NOMO-1 (cell line): ENCODE measurements at regions not wholly inside any gene's neighbourhood (a gene's known extent, or its start where the extent isn't known, plus 50 kb on each side); places are given as distances from the start of the nearest gene placed in this dataset.
"Not testable (repeated sequence)": the region's sequence is repeated elsewhere in the genome, so short reads cannot be mapped to it uniquely, and the experiment has no call there.

Source experiments
- DNase-seq, 2 experiments: peaks; one replicate each; lab custom pipeline; 2025; ENCODE audit not compliant: unreplicated experiment in 2 of 2; lab: John Stamatoyannopoulos, UW

DNA sequence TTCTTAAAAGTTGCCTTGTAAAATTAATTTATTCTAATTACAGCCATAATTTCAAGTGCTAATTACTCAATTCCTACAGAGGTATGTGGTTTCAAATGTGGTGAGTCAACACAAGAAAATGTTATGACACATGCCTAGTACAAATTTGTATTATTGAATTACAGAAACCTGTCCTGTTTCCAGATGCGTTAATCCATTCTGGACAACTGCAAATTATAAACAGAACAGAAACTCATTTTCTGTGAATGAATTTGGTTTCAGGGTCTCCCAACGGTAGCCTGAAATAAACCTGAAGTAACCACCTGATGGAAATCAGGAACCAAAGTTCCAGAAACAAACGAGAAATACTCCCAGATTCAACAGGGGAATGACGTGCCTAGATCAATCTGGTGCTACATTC lies 328.6 kb upstream of the F9 start:
- peak in 1 of 2 experiments; percentile 6 for DNase-seq

DNA sequence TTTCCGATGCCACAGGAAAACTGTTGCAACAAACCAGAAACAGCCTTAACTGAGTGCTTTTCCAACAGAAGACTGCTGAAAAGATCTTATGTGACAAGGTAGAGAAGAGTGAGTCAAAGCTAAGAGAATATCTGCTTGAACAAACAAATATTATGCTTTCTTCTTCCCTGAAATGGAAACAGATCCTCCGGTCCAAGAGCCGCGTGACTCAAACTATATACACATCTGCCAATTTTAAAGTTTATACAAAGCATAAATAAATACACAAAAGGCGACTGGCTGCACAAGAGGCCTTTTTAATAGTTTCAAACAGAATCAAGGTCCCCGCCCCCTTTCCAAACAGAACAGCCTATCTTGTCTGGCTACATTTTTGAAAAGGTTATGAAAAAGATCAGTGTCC lies 329.7 kb upstream of the F9 start:
- DNase-seq = no peak

DNA sequence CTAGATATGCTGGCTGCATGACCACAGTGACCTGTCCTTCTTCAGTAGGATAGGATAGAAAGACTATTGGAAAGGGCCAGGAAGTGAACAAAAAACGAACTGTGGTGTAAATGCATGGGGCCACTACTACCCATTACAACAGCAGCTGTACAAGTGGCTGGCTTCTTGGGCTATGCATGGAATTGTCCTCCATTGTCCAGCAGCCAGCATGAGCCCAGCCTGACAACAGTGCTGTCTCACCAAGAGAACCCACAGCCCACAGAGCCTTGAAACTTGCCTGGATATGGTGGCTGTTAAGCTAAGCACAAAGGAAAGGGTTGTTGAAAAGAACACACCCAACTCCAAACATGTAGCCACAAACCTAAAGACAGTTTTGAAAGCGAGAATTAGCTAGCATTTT lies 330.2 kb upstream of the F9 start:
- DNase-seq = no peak

DNA sequence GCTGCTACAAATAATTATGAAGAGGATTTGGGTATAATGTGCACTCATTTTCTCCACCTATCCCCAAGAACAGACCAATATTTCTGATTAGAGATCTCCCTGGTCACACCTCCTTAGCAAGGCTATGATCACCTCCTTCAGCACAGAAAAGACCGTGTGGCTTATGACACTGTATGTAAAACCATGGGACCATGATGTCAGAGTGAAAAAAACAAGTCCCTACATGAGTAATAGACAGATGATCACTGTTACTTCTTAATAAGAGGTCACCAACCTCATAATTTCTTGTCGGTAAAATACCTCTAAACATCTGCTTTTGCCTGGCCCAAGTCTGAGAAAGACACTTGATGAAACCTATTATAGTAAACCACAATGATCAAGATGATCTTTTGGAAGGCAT lies 330.6 kb upstream of the F9 start:
- no peak for DNase-seq

DNA sequence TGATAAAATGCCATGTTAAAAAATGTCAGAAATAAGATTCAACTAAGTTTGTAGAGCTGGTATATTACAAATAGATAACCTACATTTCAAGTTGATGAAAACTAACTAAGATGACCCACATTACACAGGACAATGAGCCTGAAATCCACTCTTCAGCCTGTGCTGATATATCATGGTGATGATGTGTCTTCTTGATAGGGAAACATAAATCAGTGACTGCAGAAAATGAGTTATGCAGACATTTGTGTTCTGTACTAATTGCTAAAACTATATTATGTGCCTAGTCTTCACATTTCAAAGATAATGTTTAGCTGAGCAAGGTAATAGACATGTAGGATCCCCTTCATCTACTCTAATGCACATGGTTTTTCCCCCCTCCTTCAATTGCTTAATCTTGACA lies 331.6 kb upstream of the F9 start:
- DNase-seq = no peak

DNA sequence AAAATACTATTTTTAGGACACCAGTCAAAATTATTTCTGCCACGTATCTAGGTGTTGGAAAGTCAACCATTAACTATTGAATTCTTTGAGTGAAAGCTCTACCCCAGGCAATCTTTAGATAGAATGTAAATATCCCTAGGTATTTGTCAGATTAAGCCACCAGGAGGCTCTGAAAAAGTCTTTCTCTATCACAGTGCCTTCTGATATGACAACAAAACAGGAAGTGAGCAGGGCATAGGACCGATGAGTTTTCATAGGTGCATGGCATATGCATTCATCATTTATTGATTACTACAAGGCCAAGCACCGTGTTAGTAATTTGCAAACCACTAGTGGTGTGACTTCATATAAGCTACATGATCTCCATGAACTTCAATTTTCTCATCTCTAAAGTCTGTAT lies 333.6 kb upstream of the F9 start:
- DNase-seq = peak in 1 of 2 experiments; percentile 17

DNA sequence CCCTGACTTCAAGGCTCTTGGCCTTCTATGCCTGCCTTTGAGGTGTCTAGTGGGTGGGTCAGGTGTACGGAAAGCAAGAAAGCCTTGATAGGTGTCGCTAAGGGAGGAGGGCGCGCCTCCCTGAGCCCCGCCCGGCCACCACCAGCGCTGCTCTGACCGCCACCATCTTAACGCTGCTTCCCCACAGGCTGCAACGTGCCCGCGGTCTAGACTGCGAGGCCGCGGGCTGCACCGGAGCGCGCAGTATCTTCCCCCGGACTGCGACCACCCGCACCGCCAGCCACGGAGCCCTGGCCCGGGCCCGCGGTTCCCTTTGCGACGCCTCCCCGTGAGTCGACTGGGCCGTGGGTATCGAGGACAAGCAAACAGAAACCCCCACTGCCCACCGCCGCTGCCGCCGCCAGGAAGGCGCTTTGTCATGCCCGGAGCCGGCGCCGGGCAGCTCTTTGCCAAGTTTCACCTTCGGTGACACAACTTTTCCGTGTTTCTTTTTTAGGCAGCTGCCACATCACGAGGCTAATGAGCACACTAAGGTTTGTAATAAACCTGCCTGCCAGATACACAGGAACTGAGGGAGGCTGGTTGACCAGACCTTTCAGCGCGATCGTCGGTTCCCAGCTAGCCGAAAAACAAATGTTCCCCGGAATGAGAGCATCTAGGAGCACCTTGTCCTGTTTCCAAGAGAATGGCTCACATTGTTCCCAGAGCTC lies 335.8 kb upstream of the F9 start:
- DNase-seq = peak; percentile 20 to 27

DNA sequence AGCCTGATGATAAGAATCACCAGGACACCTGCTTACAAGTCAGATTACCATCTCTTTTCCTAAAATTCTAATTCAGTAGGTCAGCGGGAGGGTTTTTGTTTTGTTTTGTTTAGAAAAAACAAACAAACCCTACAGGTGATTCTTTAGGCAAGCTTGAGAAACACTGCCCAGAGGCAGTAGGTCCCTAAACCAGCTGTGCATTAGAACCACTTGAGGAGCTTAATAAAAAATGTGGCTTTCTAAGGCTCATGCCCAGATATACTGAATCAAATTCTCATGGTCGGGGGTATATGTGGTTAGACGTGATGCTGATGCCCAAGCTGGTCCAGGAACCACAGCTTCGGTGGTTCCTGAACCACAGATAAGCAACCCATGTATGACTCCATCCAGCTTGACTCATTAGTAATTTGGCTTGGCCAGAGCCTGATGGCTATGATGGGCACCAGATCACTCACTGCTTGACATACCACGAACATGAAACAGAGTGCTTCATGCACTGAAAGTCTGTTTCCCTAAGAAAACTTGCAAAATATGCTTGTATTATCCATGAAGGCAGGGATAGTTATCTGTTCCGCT lies 338.1 kb upstream of the F9 start:
- DNase-seq = no peak

DNA sequence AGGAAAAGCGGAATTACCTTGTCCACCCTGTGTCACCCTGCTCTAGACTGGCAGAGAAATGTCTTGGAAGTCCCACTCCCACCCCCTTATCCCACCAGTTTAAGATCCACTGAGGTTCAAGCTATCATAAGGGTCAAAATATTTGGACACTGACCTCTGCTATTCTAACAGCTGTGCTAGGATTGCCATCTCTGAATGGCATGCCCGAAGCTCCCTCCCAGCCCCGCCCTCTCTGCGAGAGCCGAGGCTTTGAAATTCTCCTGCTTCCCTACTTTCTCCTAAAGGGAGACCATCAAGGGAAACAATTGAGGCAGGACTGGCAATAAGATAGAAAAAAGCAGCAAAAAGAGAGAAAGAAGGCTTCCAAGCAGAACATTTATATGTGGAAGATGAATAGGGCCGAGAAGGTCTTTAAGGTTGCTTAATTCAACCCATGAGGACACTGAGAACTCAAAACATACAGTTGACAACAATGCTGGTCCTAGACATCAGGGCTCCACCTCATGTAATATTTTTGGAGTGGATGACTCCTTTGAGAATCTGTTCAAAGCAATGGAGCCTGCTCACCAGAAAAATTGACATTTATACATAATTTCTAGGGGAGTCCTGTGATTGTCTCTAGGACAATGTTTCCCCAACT lies 338.7 kb upstream of the F9 start:
- no peak for DNase-seq

DNA sequence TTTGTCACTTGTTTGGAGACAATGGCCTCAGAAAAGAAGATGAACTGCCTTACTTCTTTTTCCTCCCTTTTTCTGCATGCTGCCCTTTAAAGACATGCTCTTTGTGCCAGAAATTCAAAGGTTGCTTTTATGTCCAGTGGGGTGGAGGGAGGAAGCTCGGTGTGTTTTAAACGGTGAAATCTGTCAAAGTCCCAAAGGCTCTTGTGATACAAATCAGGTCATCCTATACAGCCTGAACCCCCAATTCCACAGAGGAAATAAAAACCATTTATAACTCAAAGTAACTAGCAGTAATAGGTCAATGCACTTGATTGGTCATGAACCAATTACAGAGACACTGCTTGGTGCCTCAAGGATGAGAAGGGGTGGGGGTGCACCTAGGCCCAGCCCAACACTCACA lies 339.3 kb upstream of the F9 start:
- no peak for DNase-seq

DNA sequence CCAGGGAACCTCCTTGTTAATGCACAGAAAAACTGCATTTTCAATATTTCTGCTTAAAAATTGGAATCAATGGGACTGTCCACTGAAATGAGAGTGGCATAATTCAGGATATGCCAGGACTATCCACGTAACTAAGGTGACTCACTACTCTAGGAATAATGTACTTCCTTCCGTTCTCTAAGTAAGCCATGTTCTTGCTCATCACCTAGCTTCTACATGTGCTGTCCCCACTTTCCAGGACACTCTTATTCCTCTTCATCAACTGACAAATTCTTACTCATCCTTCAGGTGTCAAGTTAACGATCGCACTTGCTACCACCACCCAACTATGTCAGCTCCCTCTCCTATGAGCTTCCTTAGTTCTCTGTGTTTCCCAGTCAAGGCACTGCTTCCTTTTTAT lies 342.8 kb upstream of the F9 start:
- no peak for DNase-seq

DNA sequence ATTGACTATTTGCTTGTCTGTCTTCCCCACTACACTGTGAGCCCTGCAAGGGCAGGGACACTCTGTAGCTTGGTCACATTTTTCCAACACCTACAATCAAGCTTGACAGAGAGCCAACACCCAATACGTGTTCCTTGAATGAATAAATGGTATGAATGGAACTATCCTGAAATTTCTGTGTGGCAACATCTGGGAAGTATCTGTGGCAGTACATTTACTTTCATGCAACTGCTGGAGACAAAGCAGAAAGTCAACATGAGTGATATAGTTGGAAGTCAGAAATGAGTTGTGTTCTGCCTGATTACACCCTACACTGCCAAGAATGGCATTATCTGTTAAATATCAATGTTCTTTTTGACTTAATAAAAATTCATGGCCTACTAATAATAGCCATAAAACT lies 343.5 kb upstream of the F9 start:
- DNase-seq = no peak

DNA sequence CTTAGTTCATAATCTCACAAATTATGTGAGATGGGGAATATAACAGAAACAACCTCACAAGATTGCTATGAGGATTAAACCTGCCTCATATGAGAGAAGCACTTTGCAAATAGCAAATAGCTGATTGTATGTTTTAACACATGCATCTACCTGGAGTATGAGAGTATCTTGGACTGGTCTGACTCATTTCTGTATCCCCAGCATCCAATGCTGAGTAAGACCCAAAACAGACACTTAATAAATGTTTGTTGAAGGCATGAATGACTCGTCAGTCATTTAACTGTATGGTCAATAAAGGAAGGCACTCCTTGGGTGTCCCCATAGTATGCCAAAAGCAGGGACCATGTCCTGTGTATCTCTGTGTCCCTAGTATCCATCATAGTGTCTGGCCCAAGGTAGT lies 350.9 kb upstream of the F9 start:
- DNase-seq = no peak

DNA sequence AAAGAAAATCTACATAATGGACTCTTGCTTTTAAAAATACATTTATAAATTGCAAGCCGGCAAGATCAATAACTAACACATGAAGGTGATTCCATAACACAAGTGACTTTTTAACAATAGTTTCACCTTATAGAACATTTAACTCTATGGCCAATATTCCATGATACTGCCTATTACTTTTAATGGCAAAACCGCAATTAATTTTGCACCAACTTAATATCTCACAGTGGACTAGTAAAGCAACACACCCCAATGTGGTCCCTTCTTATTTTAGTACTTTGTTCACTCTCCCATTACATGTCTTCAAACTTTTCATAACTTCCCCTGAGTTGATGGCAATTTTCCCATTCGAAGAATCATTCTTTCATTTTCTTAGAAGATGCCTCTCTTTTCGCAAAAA lies 351.6 kb upstream of the F9 start:
- DNase-seq = no peak

DNA sequence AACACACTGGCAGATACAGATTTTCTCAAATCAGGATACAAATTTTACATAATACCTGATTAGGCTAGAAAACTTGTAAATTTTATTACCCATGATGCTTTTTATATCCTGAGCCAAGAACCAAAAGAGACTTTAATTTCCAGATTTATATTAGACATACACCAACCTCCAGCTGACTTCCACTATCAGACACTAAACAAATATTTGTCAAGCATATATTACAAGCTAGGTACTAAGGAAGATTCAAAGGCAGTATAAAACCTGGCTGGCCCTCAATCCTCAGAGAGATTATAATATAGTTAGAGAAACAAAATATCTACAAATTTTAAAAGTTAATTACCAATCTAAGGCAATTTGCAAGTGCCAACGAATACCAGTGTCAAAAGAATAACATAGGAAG lies 357.8 kb upstream of the F9 start:
- no peak for DNase-seq

DNA sequence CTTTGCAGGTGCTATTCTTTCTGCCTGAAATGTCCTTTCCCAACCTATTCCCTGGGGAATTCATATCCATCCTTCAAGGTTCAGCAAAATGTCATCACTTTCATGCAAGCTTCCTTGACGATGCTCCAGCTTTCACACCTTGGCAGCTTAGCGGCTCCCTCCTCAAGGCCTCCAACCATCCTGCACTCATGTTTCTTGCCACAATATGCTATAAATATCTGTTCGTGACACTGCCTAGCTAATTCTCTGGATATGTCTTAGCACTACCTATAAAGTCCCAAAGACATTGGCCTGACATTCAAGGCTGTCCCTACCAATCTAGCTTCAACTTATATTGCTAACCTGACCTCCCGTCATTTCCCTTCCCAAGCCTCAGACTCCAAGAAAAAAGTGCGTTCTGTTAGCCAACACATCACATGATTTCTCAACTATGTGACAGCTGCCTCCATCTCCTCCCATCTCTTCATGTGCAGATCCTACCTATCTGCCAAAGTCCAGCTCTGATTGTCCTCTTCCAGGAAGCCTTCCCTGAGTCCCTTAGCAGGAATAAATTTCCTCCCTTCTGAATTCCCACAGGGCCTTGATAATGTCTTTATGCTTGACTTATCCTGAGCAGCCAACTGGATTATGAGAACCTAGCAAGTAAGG lies 359.9 kb upstream of the F9 start:
- no peak for DNase-seq

DNA sequence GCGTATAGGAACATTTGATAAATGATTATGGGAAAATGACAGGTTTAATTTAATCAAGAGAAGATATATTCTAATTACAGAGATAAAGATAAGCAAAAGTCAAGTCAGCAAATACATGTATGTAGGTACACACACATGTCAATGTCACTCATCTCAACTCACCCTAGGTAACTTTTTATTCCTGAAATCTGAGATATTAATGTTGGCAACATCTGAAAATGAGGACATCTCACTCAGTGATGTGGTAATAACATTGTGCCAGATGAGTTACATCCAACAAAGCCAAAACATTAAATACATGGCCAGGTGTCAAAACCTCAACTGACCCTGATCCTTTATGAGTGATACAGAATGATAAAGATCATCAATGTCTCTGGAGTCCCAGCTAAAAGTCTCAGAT lies 363.3 kb upstream of the F9 start:
- no peak for DNase-seq

DNA sequence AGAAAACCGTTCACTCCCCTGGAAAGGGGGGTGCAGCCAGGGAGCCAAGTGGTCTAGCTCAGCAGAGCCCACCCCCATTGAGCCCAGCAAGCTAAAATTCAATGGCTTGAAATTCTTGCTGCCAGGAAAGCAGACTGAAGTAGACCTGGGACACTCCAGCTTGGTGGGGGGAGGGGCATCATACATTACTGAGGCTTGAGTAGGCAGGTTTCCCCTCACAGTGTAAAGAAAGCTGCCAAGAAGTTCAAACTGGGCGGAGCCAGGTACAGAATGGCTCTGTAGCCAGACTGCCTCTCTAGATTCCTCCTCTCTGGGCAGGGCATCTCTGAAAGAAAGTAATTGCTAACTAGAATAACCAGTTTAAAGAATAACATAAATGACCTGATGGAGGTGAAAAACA lies 372.3 kb upstream of the F9 start:
- no peak for DNase-seq

DNA sequence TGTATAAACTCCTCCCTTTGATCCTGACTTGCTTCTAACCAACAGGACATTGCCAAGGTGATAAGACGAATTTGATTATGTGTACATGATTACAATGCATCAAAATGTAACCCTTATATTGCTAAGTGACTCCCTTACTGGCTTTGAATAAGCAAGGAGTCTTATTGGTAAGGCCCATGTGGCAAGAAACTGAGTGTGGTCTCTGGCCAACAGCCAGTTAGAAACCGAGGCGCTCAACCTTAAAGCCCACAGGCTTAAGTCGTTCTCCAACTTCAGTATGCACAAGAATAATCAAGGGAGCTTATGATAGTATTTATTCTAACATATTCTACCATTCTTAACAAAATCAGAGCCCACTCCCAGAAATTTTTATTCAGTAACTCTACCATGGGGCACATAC lies 374.2 kb upstream of the F9 start:
- DNase-seq = no peak

DNA sequence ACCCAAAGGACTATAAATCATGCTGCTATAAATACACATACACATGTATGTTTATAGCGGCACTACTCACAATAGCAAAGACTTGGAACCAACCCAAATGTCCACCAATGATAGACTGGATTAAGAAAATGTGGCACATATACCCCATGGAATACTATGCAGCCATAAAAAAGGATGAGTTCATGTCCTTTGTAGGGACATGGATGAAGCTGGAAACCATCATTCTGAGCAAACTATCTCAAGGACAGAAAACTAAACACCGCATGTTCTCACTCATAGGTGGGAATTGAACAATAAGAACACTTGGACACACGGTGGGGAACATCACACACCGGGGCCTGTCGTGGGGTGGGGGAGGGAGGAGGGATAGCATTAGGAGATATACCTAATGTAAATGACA lies 383.9 kb upstream of the F9 start:
- DNase-seq = not testable (repeated sequence)

DNA sequence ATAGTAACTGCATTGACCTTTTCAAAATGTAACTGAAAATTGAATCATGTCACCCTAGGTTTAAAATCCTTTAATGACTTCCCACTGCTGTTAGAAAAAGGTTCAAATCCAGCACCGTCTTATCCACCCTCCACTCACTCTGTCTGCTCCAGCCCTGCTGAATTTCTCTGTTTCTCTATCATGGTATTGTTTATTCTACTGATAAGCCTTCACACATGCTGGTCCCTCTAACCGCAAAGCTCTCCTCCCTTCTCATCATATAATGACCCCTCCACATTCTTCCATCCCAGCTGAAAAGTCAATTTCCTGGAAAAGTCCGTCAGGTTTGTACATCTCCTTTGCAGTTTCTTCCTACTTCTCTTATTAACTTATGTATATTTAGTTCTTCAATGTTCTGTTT lies 389.2 kb upstream of the F9 start:
- DNase-seq = no peak

DNA sequence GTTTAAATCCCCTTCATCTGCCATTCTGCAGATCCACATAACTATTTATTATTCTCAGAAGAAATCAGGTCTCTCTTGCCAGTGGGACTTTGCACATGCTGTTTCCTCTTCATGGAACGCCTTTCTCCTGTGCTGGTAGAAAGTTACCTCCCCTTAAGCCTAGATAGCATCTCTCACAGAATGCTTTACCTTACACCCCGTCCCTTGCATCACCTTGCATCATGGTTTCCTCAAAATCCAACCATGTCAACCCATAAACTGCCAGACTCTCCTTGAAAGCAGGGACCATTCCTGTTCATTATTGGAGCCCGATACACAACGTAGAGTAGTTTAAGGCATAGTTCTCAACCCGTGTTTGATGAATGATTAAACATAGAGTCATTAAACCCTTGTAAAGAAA lies 396.2 kb upstream of the F9 start:
- no peak for DNase-seq
